BLaER1 (cell line): ENCODE measurements at regions not wholly inside any gene's neighbourhood (a gene's known extent, or its start where the extent isn't known, plus 50 kb on each side); places are given as distances from the start of the nearest gene placed in this dataset.
"Not testable (repeated sequence)": the region's sequence is repeated elsewhere in the genome, so short reads cannot be mapped to it uniquely, and the experiment has no call there.

Source experiments
- H3K27ac ChIP-seq: shearing (Covaris generic); formaldehyde crosslinking; 2 replicates; pipeline ENCODE4 v1.8.1; 2022
- H3K27me3 ChIP-seq: shearing (Covaris generic); formaldehyde crosslinking; 2 replicates; pipeline ENCODE4 v1.8.1; 2022
- H3K36me3 ChIP-seq: shearing (Covaris generic); formaldehyde crosslinking; 2 replicates; pipeline ENCODE4 v1.8.1; 2022
- H3K4me1 ChIP-seq: shearing (Covaris generic); formaldehyde crosslinking; 2 replicates; pipeline ENCODE4 v1.8.1; 2022
- H3K4me2 ChIP-seq: shearing (Covaris generic); formaldehyde crosslinking; 2 replicates; pipeline ENCODE4 v1.8.1; 2022
- H3K4me3 ChIP-seq: shearing (Covaris generic); formaldehyde crosslinking; 2 replicates; pipeline ENCODE4 v1.8.1; 2022
- H3K9ac ChIP-seq: shearing (Covaris generic); formaldehyde crosslinking; 2 replicates; pipeline ENCODE4 v1.8.1; 2022
- H3K9me3 ChIP-seq: shearing (Covaris generic); formaldehyde crosslinking; 2 replicates; pipeline ENCODE4 v1.8.1; 2022
- H4K20me1 ChIP-seq: shearing (Covaris generic); formaldehyde crosslinking; 2 replicates; pipeline ENCODE4 v1.8.1; 2022
- Cebpa-rat ChIP-seq: shearing (Covaris generic); IDR thresholded peaks from 2 replicates; pipeline ENCODE4 v1.8.1; 2022

GRCh38 chr9:29039258-29039657 lies 1466.0 kb upstream of the C9orf72 start:
- Histone ChIP-seq H3K9ac (no peak overlapping the region), H3K4me2 (no peak overlapping the region), H3K9me3 (no peaks in the 10 kb centered on the region), H4K20me1 (no peaks in the 10 kb centered on the region), H3K27me3 (no peaks in the 10 kb centered on the region), H3K4me1 (no peaks in the 10 kb centered on the region), H3K27ac (no peak overlapping the region), H3K36me3 (no peaks in the 10 kb centered on the region), H3K4me3 (no peak overlapping the region)
- no peak for TF ChIP-seq Cebpa-rat

DNA sequence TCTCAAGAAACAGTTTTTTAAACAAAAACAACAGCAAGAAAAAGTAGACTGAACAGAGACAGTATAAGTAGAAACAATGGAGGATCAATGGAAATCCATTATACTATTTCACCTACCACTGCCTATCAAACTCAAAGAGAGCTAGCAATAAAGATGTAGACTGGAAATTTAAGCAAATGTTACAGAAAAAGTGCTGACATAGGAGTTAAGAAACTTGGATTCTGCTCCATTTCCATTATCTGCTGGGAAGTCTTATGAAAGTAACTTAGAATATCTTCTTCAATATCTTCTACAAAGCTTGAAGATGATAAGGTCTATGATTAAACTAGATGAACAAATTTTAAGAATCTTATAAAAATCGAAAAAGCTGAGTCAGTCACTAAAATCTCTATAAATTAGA lies 1469.8 kb upstream of the C9orf72 start:
- no peaks in the 10 kb centered on the region for H3K4me1 ChIP-seq
- no peaks in the 10 kb centered on the region for H3K27me3 ChIP-seq
- H3K27ac ChIP-seq = no peak overlapping the region

GRCh38 chr9:29044959-29045358 lies 1471.7 kb upstream of the C9orf72 start:
- no peaks in the 10 kb centered on the region for H4K20me1 ChIP-seq
- no peak overlapping the region for H3K4me3 ChIP-seq
- no peaks in the 10 kb centered on the region for H3K4me1 ChIP-seq
- H3K9me3 ChIP-seq = no peaks in the 10 kb centered on the region
- no peak overlapping the region for H3K9ac ChIP-seq
- no peak overlapping the region for H3K4me2 ChIP-seq
- H3K36me3 ChIP-seq = no peaks in the 10 kb centered on the region
- no peak overlapping the region for H3K27ac ChIP-seq
- no peak for TF ChIP-seq Cebpa-rat
- H3K27me3 ChIP-seq = no peaks in the 10 kb centered on the region

More for the DNA sequence above, 1469.8 kb upstream of the C9orf72 start:
- Histone ChIP-seq H3K9ac (no peak overlapping the region), H3K9me3 (no peaks in the 10 kb centered on the region), H3K4me3 (no peak overlapping the region), H3K36me3 (no peaks in the 10 kb centered on the region), H3K4me2 (no peak overlapping the region), H4K20me1 (no peaks in the 10 kb centered on the region)
- no peak for TF ChIP-seq Cebpa-rat

DNA sequence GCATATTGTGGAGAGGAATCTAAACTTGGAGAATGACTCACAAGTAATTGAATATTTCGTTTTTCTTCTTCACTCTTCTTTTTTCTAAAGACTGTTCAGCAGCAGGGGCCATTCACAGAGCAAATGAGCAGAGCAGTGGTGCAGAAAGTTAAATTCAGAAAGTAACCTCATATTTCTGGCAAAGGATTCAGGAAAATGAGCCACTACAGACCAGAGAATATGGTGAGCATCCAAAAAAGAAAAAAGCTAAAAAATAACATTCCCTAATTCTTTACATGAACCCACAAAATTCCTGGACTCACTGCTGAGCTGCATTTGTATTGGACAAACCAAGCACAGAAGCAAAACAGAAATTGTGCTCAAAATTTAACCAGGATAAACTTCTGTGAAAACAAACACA lies 1486.8 kb upstream of the C9orf72 start:
- Histone ChIP-seq H3K27ac (no peak overlapping the region), H4K20me1 (no peaks in the 10 kb centered on the region), H3K9ac (no peak overlapping the region), H3K4me3 (no peak overlapping the region), H3K27me3 (no peaks in the 10 kb centered on the region), H3K4me2 (no peak overlapping the region), H3K4me1 (no peaks in the 10 kb centered on the region), H3K36me3 (no peaks in the 10 kb centered on the region), H3K9me3 (no peaks in the 10 kb centered on the region)
- TF ChIP-seq Cebpa-rat = no peak

GRCh38 chr9:29062446-29062845 lies 1489.2 kb upstream of the C9orf72 start:
- no peak overlapping the region for H3K9ac ChIP-seq
- H3K9me3 ChIP-seq = no peaks in the 10 kb centered on the region
- H3K27ac ChIP-seq = no peak overlapping the region
- TF ChIP-seq Cebpa-rat = no peak
- no peaks in the 10 kb centered on the region for H4K20me1 ChIP-seq
- no peak overlapping the region for H3K4me2 ChIP-seq
- H3K27me3 ChIP-seq = no peaks in the 10 kb centered on the region
- H3K4me3 ChIP-seq = no peak overlapping the region
- no peaks in the 10 kb centered on the region for H3K36me3 ChIP-seq
- H3K4me1 ChIP-seq = no peaks in the 10 kb centered on the region

DNA sequence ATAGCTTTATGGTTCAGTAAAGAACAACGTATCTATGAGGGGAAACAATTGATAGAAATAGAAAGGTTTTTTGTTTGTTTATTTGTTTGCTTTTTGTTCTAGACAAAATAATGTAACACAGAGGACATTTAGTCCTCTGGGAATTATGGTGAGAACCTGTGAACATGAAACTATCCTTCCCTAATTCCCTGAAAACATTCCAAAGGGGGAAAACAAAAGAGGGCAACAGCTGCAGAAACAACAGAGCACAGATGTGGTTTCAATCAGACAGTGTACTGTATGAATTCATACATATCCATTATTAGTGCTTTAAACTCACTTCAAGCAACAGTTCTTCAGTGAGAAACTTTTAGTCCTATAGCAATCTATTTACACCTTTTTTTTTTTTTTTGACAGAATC lies 1489.8 kb upstream of the C9orf72 start:
- H3K4me2 ChIP-seq = no peak overlapping the region
- H3K36me3 ChIP-seq = no peaks in the 10 kb centered on the region
- no peaks in the 10 kb centered on the region for H3K9me3 ChIP-seq
- no peaks in the 10 kb centered on the region for H3K4me1 ChIP-seq
- no peak overlapping the region for H3K27ac ChIP-seq
- no peaks in the 10 kb centered on the region for H3K27me3 ChIP-seq
- TF ChIP-seq Cebpa-rat = no peak
- no peaks in the 10 kb centered on the region for H4K20me1 ChIP-seq
- no peak overlapping the region for H3K4me3 ChIP-seq
- H3K9ac ChIP-seq = no peak overlapping the region

DNA sequence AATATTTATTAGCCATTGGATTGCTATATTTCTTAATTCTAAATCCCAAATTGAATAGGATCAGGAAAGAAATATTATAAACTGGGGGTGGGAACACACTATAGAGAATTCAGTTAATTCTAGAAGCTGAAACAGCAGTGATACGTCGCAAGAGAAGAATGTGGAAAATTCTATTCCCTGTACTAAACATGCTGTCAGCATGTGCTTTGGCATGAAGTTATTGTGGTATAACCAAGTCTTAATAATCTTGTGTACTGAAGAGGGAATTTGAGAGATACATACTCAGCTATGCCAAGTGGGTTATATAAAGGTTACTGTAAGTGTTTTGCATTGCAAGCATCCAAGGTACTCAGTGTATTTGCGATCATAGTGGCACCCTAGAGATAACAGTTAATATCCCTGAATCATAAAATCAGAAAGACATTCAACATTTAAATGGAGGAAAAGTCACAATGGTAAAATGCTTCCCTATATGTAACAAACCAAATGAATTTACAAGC lies 1492.9 kb upstream of the C9orf72 start:
- H3K9me3 ChIP-seq = no peaks in the 10 kb centered on the region
- no peak overlapping the region for H3K27ac ChIP-seq
- no peak overlapping the region for H3K9ac ChIP-seq
- no peaks in the 10 kb centered on the region for H3K27me3 ChIP-seq
- TF ChIP-seq Cebpa-rat = no peak
- no peak overlapping the region for H3K4me2 ChIP-seq
- H3K4me3 ChIP-seq = no peak overlapping the region
- no peaks in the 10 kb centered on the region for H4K20me1 ChIP-seq
- H3K36me3 ChIP-seq = no peaks in the 10 kb centered on the region
- H3K4me1 ChIP-seq = no peaks in the 10 kb centered on the region

GRCh38 chr9:29068461-29068860 lies 1495.2 kb upstream of the C9orf72 start:
- H3K27ac ChIP-seq = no peak overlapping the region
- H3K27me3 ChIP-seq = no peaks in the 10 kb centered on the region
- no peaks in the 10 kb centered on the region for H4K20me1 ChIP-seq
- no peak overlapping the region for H3K4me3 ChIP-seq
- no peaks in the 10 kb centered on the region for H3K9me3 ChIP-seq
- TF ChIP-seq Cebpa-rat = no peak
- H3K36me3 ChIP-seq = no peaks in the 10 kb centered on the region
- no peak overlapping the region for H3K4me2 ChIP-seq
- H3K4me1 ChIP-seq = no peaks in the 10 kb centered on the region
- no peak overlapping the region for H3K9ac ChIP-seq

GRCh38 chr9:29069376-29069775 lies 1496.1 kb upstream of the C9orf72 start:
- H3K9ac ChIP-seq = no peak overlapping the region
- H3K4me1 ChIP-seq = no peaks in the 10 kb centered on the region
- no peak overlapping the region for H3K27ac ChIP-seq
- no peaks in the 10 kb centered on the region for H3K36me3 ChIP-seq
- H3K4me2 ChIP-seq = no peak overlapping the region
- H3K4me3 ChIP-seq = no peak overlapping the region
- H3K27me3 ChIP-seq = no peaks in the 10 kb centered on the region
- no peaks in the 10 kb centered on the region for H4K20me1 ChIP-seq
- no peaks in the 10 kb centered on the region for H3K9me3 ChIP-seq
- no peak for TF ChIP-seq Cebpa-rat

GRCh38 chr9:29078063-29078666 lies 1504.9 kb upstream of the C9orf72 start:
- H4K20me1 ChIP-seq = no peaks in the 10 kb centered on the region

DNA sequence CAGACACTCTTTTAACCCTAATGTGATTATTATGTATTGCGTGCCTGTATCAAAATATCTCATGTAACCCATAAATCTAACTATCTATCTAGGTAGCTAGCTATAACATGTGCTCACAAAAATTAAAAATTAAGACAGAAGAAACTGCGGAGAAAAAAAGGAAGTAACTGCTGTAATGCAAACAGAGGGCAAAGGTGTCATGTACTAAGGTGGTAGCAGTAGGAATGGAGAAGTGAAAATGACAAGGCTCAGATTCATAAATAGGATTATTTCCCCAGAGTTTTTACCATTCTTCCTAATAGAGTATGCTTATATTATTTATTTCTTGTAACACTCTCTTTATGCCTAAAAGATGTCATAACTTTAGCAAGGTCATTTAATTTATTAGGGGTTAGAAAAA lies 1527.5 kb upstream of the C9orf72 start:
- Histone ChIP-seq H3K27ac (no peak overlapping the region), H3K9me3 (no peaks in the 10 kb centered on the region), H3K4me3 (no peak overlapping the region), H3K27me3 (no peaks in the 10 kb centered on the region), H3K4me1 (no peaks in the 10 kb centered on the region), H3K4me2 (no peak overlapping the region), H3K36me3 (no peaks in the 10 kb centered on the region), H3K9ac (no peak overlapping the region), H4K20me1 (no peaks in the 10 kb centered on the region)
- TF ChIP-seq Cebpa-rat = no peak

More at GRCh38 chr9:29078063-29078666, 1504.9 kb upstream of the C9orf72 start:
- no peak overlapping the region for H3K27ac ChIP-seq
- no peak overlapping the region for H3K4me2 ChIP-seq
- H3K4me1 ChIP-seq = no peaks in the 10 kb centered on the region
- H3K9me3 ChIP-seq = no peaks in the 10 kb centered on the region
- H3K9ac ChIP-seq = no peak overlapping the region
- no peak for TF ChIP-seq Cebpa-rat
- H3K4me3 ChIP-seq = no peak overlapping the region
- no peaks in the 10 kb centered on the region for H3K27me3 ChIP-seq
- no peaks in the 10 kb centered on the region for H3K36me3 ChIP-seq

- H3K4me2 ChIP-seq, H3K9me3 ChIP-seq, H3K4me3 ChIP-seq, H3K27me3 ChIP-seq, H4K20me1 ChIP-seq, H3K4me1 ChIP-seq, H3K9ac ChIP-seq, H3K36me3 ChIP-seq, H3K27ac ChIP-seq: not testable (repeated sequence)
These were observed 1530.9 kb upstream of the C9orf72 start for GRCh38 chr9:29104166-29104565.
